NB4 (cell line): ENCODE measurements at regions not wholly inside any gene's neighbourhood (a gene's known extent, or its start where the extent isn't known, plus 50 kb on each side); places are given as distances from the start of the nearest gene placed in this dataset.

Experiments used
- CTCF ChIP-seq: IDR thresholded peaks from one replicate; pipeline ENCODE4 v1.5.1; 2012; ENCODE audit warnings: low read depth, low read length
- MAX ChIP-seq: IDR thresholded peaks from 2 replicates; pipeline ENCODE4 v1.6.1; 2011; ENCODE audit warnings: low read depth, low read length
- MYC ChIP-seq: IDR thresholded peaks from 2 replicates; pipeline ENCODE4 v1.6.1; 2011; ENCODE audit warnings: low read depth, low read length
- POLR2A ChIP-seq: IDR thresholded peaks from 2 replicates; pipeline ENCODE4 v1.6.1; 2011; ENCODE audit warnings: mild to moderate bottlenecking; ENCODE audit not compliant: insufficient read length; ENCODE audit errors: extremely low read depth

GRCh38 chr12:76180401-76181277, 96.2 kb upstream of the NAP1L1 start:
- TF ChIP-seq CTCF (no peak), POLR2A (no peak), MAX (no peak), MYC (no peak)
